HL-60 (cell line): ENCODE measurements at regions not wholly inside any gene's neighbourhood (a gene's known extent, or its start where the extent isn't known, plus 50 kb on each side); places are given as distances from the start of the nearest gene placed in this dataset.

Source experiments
- CTCF ChIP-seq: IDR thresholded peaks from one replicate; pipeline ENCODE4 v1.5.1; 2011; ENCODE audit warnings: low read length, control low read depth, inconsistent platforms; ENCODE audit not compliant: insufficient read depth
- POLR2AphosphoS5 ChIP-seq: IDR thresholded peaks from 2 replicates; pipeline ENCODE4 v1.6.1; 2012; ENCODE audit warnings: low read depth
- SPI1 ChIP-seq: IDR thresholded peaks from 2 replicates; pipeline ENCODE4 v1.6.1; 2012; ENCODE audit warnings: low read depth, mild to moderate bottlenecking, borderline replicate concordance

DNA sequence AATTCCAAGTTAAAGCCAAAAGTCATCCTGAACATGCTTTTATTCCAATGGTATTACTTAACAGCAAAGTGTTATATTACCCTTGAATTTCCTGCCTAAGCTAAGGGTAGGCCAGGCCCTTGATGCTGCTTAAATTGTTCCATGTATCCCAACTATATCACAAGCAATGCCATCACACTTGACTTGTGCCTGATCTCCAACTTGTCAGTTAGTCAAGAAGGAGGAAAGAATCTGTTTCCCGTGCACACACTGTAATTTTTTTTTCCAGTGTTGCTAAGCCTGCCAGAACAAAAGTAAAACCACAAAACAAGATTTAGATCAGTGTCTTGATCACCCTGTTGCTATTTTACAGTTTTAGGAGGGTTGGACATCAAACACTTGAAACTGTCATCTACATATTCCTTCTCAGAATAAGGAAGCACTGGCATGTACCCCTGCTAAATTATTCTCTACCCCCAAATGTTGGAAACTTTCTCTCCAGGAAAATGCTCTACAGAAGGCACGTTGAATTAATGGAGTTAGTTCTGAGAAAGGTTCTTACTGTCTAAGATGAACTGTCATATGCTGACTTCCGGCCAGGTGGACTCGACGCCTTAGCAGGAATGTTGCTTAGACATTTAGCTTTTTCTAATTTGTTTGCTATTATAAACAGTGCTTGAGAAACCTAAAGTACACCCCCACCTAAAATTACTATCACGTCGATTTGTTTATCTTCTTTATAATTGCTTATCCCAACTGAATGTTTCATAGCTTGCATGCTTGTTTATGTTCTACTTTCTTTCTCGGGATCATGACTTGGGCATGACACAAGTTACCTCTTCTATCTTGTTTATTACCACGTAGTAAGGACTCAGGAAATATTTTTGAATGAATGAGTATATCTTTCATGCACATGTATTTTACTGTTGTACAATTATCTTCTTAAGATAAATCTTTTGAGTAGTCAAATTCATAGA, 105.5 kb upstream of the ZNF438 start:
- TF ChIP-seq CTCF: no peak
- no peak for TF ChIP-seq SPI1
- no peak for TF ChIP-seq POLR2AphosphoS5
